Muscle layer of duodenum (tissue), 2 donors: ENCODE measurements at regions not wholly inside any gene's neighbourhood (a gene's known extent, or its start where the extent isn't known, plus 50 kb on each side); places are given as distances from the start of the nearest gene placed in this dataset.

ENCODE experiments used
- H3K27ac ChIP-seq: one replicate; pipeline ENCODE4 v1.7.0; 2013; ENCODE audit warnings: mild to moderate bottlenecking, low read length
- H3K27me3 ChIP-seq: one replicate; pipeline ENCODE4 v1.7.0; 2013; ENCODE audit warnings: low read depth, mild to moderate bottlenecking, control low read depth, low read length
- H3K36me3 ChIP-seq, 2 donors: one replicate each; pipeline ENCODE4 v1.7.0; 2013; ENCODE audit warnings: low read length in 2 of 2, control low read depth in 1 of 2, mild to moderate bottlenecking in 1 of 2; ENCODE audit not compliant: insufficient read depth in 2 of 2, control insufficient read depth in 1 of 2
- H3K4me1 ChIP-seq, 2 donors: one replicate each; pipeline ENCODE4 v1.7.0; 2013; ENCODE audit warnings: low read length in 2 of 2, mild to moderate bottlenecking in 2 of 2, control low read depth in 1 of 2, moderate library complexity in 1 of 2; ENCODE audit not compliant: insufficient read depth in 2 of 2, control insufficient read depth in 1 of 2
- H3K4me3 ChIP-seq, 2 donors: one replicate each; pipeline ENCODE4 v1.7.0; 2013; ENCODE audit warnings: low read length in 2 of 2, low read depth in 1 of 2, mild to moderate bottlenecking in 1 of 2
- H3K9me3 ChIP-seq, 2 donors: one replicate each; pipeline ENCODE4 v1.7.0; 2013; ENCODE audit warnings: low read length in 2 of 2, control low read depth in 1 of 2, mild to moderate bottlenecking in 1 of 2; ENCODE audit not compliant: control insufficient read depth in 1 of 2
- donor health status: healthy.

GRCh38 chr5:62043289-62044280, 262.4 kb upstream of the KIF2A start:
- no peaks in the 10 kb centered on the region for H3K27me3 ChIP-seq
- peaks cover 0 to 9% of the 10 kb centered on the region in 2 donors for H3K9me3 ChIP-seq
- H3K36me3 ChIP-seq, result no peaks in the 10 kb centered on the region
- no peak overlapping the region for H3K27ac ChIP-seq
- no peak overlapping the region for H3K4me3 ChIP-seq
- H3K4me1 ChIP-seq, result no peaks in the 10 kb centered on the region

- H3K4me3 ChIP-seq, result no peak overlapping the region
- no peaks in the 10 kb centered on the region for H3K36me3 ChIP-seq
- H3K9me3 ChIP-seq, result peaks cover 0 to 9% of the 10 kb centered on the region in 2 donors
- H3K27me3 ChIP-seq, result no peaks in the 10 kb centered on the region
- no peaks in the 10 kb centered on the region for H3K4me1 ChIP-seq
- H3K27ac ChIP-seq, result no peak overlapping the region
Observed at GRCh38 chr5:62044989-62045388, 261.0 kb upstream of the KIF2A start.

- Histone ChIP-seq H3K4me1 (no peaks in the 10 kb centered on the region), H3K27ac (no peak overlapping the region), H3K27me3 (no peaks in the 10 kb centered on the region), H3K4me3 (no peak overlapping the region), H3K9me3 (peaks cover 0 to 9% of the 10 kb centered on the region in 2 donors), H3K36me3 (no peaks in the 10 kb centered on the region)
Observed at GRCh38 chr5:62046191-62046590, 259.8 kb upstream of the KIF2A start.

GRCh38 chr5:62051747-62052146, 254.3 kb upstream of the KIF2A start:
- no peak overlapping the region for H3K4me3 ChIP-seq
- peaks cover 0 to 6% of the 10 kb centered on the region in 2 donors for H3K9me3 ChIP-seq
- H3K36me3 ChIP-seq, result no peaks in the 10 kb centered on the region
- no peak overlapping the region for H3K27ac ChIP-seq
- no peaks in the 10 kb centered on the region for H3K4me1 ChIP-seq
- H3K27me3 ChIP-seq, result no peaks in the 10 kb centered on the region

- no peak overlapping the region for H3K27ac ChIP-seq
- H3K9me3 ChIP-seq, result no peaks in the 10 kb centered on the region
- no peak overlapping the region for H3K4me3 ChIP-seq
- H3K36me3 ChIP-seq, result no peaks in the 10 kb centered on the region
- no peaks in the 10 kb centered on the region for H3K4me1 ChIP-seq
- no peaks in the 10 kb centered on the region for H3K27me3 ChIP-seq
Observed at GRCh38 chr5:62059960-62060359, 246.0 kb upstream of the KIF2A start.

GRCh38 chr5:62065050-62065449, 241.0 kb upstream of the KIF2A start:
- no peaks in the 10 kb centered on the region for H3K27me3 ChIP-seq
- no peaks in the 10 kb centered on the region for H3K9me3 ChIP-seq
- no peaks in the 10 kb centered on the region for H3K4me1 ChIP-seq
- H3K36me3 ChIP-seq, result no peaks in the 10 kb centered on the region
- H3K27ac ChIP-seq, result no peak overlapping the region
- no peak overlapping the region for H3K4me3 ChIP-seq

GRCh38 chr5:62066761-62067277, 239.2 kb upstream of the KIF2A start:
- H3K36me3 ChIP-seq, result no peaks in the 10 kb centered on the region
- no peaks in the 10 kb centered on the region for H3K4me1 ChIP-seq
- no peak overlapping the region for H3K4me3 ChIP-seq
- no peaks in the 10 kb centered on the region for H3K9me3 ChIP-seq
- no peaks in the 10 kb centered on the region for H3K27me3 ChIP-seq
- no peak overlapping the region for H3K27ac ChIP-seq

GRCh38 chr5:62068554-62068953, 237.5 kb upstream of the KIF2A start:
- Histone ChIP-seq H3K27me3 (no peaks in the 10 kb centered on the region), H3K4me3 (no peak overlapping the region), H3K4me1 (no peaks in the 10 kb centered on the region), H3K9me3 (no peaks in the 10 kb centered on the region), H3K36me3 (no peaks in the 10 kb centered on the region), H3K27ac (no peak overlapping the region)

GRCh38 chr5:62077387-62077786, 228.6 kb upstream of the KIF2A start:
- peaks cover 4% of the 10 kb centered on the region for H3K27me3 ChIP-seq
- H3K27ac ChIP-seq, result no peak overlapping the region
- no peaks in the 10 kb centered on the region for H3K36me3 ChIP-seq
- no peak overlapping the region for H3K4me3 ChIP-seq
- no peaks in the 10 kb centered on the region for H3K9me3 ChIP-seq
- H3K4me1 ChIP-seq, result no peaks in the 10 kb centered on the region

- no peak overlapping the region for H3K27ac ChIP-seq
- H3K9me3 ChIP-seq, result no peaks in the 10 kb centered on the region
- H3K27me3 ChIP-seq, result peaks cover 4% of the 10 kb centered on the region
- no peak overlapping the region for H3K4me3 ChIP-seq
- H3K4me1 ChIP-seq, result no peaks in the 10 kb centered on the region
- no peaks in the 10 kb centered on the region for H3K36me3 ChIP-seq
Observed at GRCh38 chr5:62077823-62078550, 228.0 kb upstream of the KIF2A start.

GRCh38 chr5:62082370-62082801, 223.6 kb upstream of the KIF2A start:
- Histone ChIP-seq H3K27ac (no peak overlapping the region), H3K27me3 (peaks cover under 1% of the 10 kb centered on the region), H3K9me3 (no peaks in the 10 kb centered on the region), H3K4me3 (no peak overlapping the region), H3K4me1 (no peaks in the 10 kb centered on the region), H3K36me3 (no peaks in the 10 kb centered on the region)
